GM12878 (cell line): ENCODE measurements at regions not wholly inside any gene's neighbourhood (a gene's known extent, or its start where the extent isn't known, plus 50 kb on each side); places are given as distances from the start of the nearest gene placed in this dataset.

Source experiments
- ATAC-seq: fragments of 200-7000 bp; cut with Tn5 transposase; 3 replicates; pipeline ENCODE4 v1.9.1; 2020; ENCODE audit warnings: mild to moderate bottlenecking, moderate library complexity
- BruUV-seq: library from RNA; stranded (reverse); fragments of 400-500 nt; replicated peaks from 2 replicates; lab custom pipeline; 2021; lab: Mats Ljungman, UMichigan
- CTCF ChIA-PET: fragments of 300-600 bp; sonication (Branson Sonifier 250); formaldehyde crosslinking; extraction: SDS; loops from one replicate; lab custom pipeline; 2021; ENCODE audit warnings: inconsistent platforms; lab: Yijun Ruan, JAX
- POLR2A ChIA-PET: fragments of 350-600 bp; formaldehyde crosslinking; extraction: SDS; loops from one replicate; lab custom pipeline; 2021; ENCODE audit warnings: inconsistent platforms; lab: Charles Lee
- RAD21 ChIA-PET: fragments of 300-600 bp; sonication (Branson Sonifier 250); formaldehyde crosslinking; loops from one replicate; lab custom pipeline; 2023; ENCODE audit warnings: antibody characterized with exemption; ENCODE audit not compliant: unreplicated experiment; lab: Charles Lee
- SMC1A ChIA-PET: fragments of 300-600 bp; sonication (Branson Sonifier 250); formaldehyde crosslinking; loops from one replicate; lab custom pipeline; 2023; ENCODE audit not compliant: unreplicated experiment, uncharacterized antibody; lab: Charles Lee
- DNase-seq: peaks from one replicate; pipeline ENCODE4 v3.0.0-alpha.2; 2011; ENCODE audit warnings: low read depth, low spot score
- FAIRE-seq: peaks from 3 replicates; lab custom pipeline; 2011; peaks lifted over from hg19 to GRCh38; lab: Jason Lieb, UNC
- H2AFZ ChIP-seq: 2 replicates; pipeline ENCODE4 v1.6.0; 2011; ENCODE audit warnings: low read depth, low read length, control low read depth; ENCODE audit not compliant: control insufficient read depth
- H3K27ac ChIP-seq: 2 replicates; pipeline ENCODE4 v1.5.1; 2011; ENCODE audit warnings: control low read depth; ENCODE audit not compliant: control insufficient read depth, insufficient read depth
- H3K27me3 ChIP-seq, 2 experiments: replicated peaks in 1 of 2; 2 replicates each; pipeline versions ENCODE4 v1.6.0 to v1.6.1; 2011; ENCODE audit warnings: low read length in 1 of 2; ENCODE audit not compliant: control insufficient read depth in 2 of 2, insufficient read depth in 2 of 2
- H3K36me3 ChIP-seq, 2 experiments: 2 replicates each; pipeline ENCODE4 v1.5.1; 2011; ENCODE audit warnings: low read length in 1 of 2; ENCODE audit not compliant: control insufficient read depth in 2 of 2, insufficient read depth in 2 of 2
- H3K4me1 ChIP-seq: 2 replicates; pipeline ENCODE4 v1.6.1; 2011; ENCODE audit warnings: mild to moderate bottlenecking, low read length, moderate library complexity, mixed read lengths; ENCODE audit not compliant: control insufficient read depth, insufficient read depth
- H3K4me2 ChIP-seq: 2 replicates; pipeline ENCODE4 v1.6.0; 2011; ENCODE audit warnings: control low read depth; ENCODE audit not compliant: control insufficient read depth, insufficient read depth
- H3K4me3 ChIP-seq: fragments of 200-600 bp; sonication (generic); 2 replicates; pipeline ENCODE4 v1.5.1; 2016
- H3K79me2 ChIP-seq: 2 replicates; pipeline ENCODE4 v1.6.0; 2011; ENCODE audit warnings: low read length; ENCODE audit not compliant: control insufficient read depth, insufficient read depth
- H3K9ac ChIP-seq: 2 replicates; pipeline ENCODE4 v1.8.0; 2011; ENCODE audit warnings: low read length, control low read depth, mixed read lengths; ENCODE audit not compliant: control insufficient read depth, insufficient read depth
- H3K9me3 ChIP-seq: replicated peaks from 3 replicates; pipeline ENCODE4 v1.5.1; 2011; ENCODE audit warnings: mild to moderate bottlenecking, low read length; ENCODE audit not compliant: control insufficient read depth, insufficient read depth
- H4K20me1 ChIP-seq: 2 replicates; pipeline ENCODE4 v1.6.0; 2011; ENCODE audit not compliant: control insufficient read depth, insufficient read depth
- EZH2 ChIP-seq: IDR thresholded peaks from 2 replicates; pipeline ENCODE4 v1.6.1; 2012; ENCODE audit warnings: low read depth, mild to moderate bottlenecking, control low read depth, inconsistent platforms, low read length, borderline replicate concordance; ENCODE audit not compliant: control insufficient read depth
- HDAC2 ChIP-seq: fragments of 200-600 bp; sonication (generic); IDR thresholded peaks from 2 replicates; pipeline ENCODE4 v1.6.1; 2017
- IRF5 ChIP-seq: fragments of 450-650 bp; IDR thresholded peaks from 2 replicates; pipeline ENCODE4 v1.6.1; 2017; ENCODE audit warnings: borderline replicate concordance
- JUNB ChIP-seq: IDR thresholded peaks from 2 replicates; pipeline ENCODE4 v1.6.1; 2016; ENCODE audit warnings: antibody characterized with exemption, mild to moderate bottlenecking
- MEF2A ChIP-seq: IDR thresholded peaks from 2 replicates; pipeline ENCODE4 v1.6.1; 2011; ENCODE audit warnings: low read depth, mild to moderate bottlenecking, low read length, moderate library complexity; ENCODE audit not compliant: insufficient read depth
- MTA3 ChIP-seq: IDR thresholded peaks from 2 replicates; pipeline ENCODE4 v1.6.1; 2012; ENCODE audit warnings: low read length, inconsistent platforms, borderline replicate concordance
- NBN ChIP-seq: fragments of 450-650 bp; IDR thresholded peaks from 2 replicates; pipeline ENCODE4 v1.6.1; 2016
- SMAD1 ChIP-seq: fragments of 450-650 bp; IDR thresholded peaks from 2 replicates; pipeline ENCODE4 v1.6.1; 2018; ENCODE audit warnings: mild to moderate bottlenecking, low read depth; ENCODE audit not compliant: partially characterized antibody
- ZNF274 ChIP-seq: IDR thresholded peaks from one replicate; pipeline ENCODE4 v1.8.0; 2011; ENCODE audit not compliant: insufficient read length, insufficient read depth
- in situ Hi-C: fragments of 300-500 bp; cut with MboI; formaldehyde crosslinking; loops from 9 replicates; pipeline ENCODE4 v1.14.3; 2018; ENCODE audit warnings: mixed read lengths
- intact Hi-C: fragments of 100-400 bp; cut with micrococcal nuclease; formaldehyde crosslinking; loops from one replicate; pipeline ENCODE4 v1.14.2; 2022; ENCODE audit not compliant: unreplicated experiment
- TF ChIP-seq, protein P1 (sequence below): fragments of 450-650 bp; IDR thresholded peaks from 2 replicates; pipeline ENCODE4 v1.6.1; 2017; ENCODE audit warnings: mild to moderate bottlenecking, moderate library complexity

DNA sequence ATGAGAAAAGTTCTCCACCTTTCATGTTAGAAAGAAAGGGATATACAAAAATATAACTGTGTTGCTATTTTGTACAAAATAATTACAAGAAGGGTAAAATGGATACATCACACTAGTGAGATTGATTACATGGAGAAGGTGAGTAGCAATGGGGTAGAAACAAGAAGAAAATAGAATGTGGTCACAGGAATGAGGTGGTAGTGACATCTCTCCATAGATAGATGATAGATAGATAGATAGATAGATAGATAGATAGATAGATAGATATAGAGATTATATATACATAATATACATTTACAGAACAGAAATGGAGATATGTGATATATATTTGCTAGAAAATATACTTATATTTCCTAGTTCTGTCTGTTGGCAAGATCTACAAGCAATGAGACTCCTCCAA is 95.3 kb upstream of the RGPD4 start:
- Histone ChIP-seq H2AFZ (no peak overlapping the region), H3K4me3 (no peak overlapping the region), H3K4me2 (no peak overlapping the region), H3K27ac (no peak overlapping the region), H3K4me1 (no peaks in the 10 kb centered on the region), H3K9ac (no peak overlapping the region), H3K79me2 (no peaks in the 10 kb centered on the region), H3K36me3 (no peaks in the 10 kb centered on the region), H3K9me3 (no peaks in the 10 kb centered on the region), H4K20me1 (no peaks in the 10 kb centered on the region), H3K27me3 (no peaks in the 10 kb centered on the region)
- ChIA-PET POLR2A (no interaction called here), SMC1A (no interaction called here), CTCF (no interaction called here), RAD21 (no interaction called here)
- intact Hi-C loops, result no loop called here
- no TSS peak for BruUV-seq
- in situ Hi-C loops, result no loop called here
- ATAC-seq, result no peak
- DNase-seq, result no peak
- no peak for FAIRE-seq
- TF ChIP-seq MEF2A, result no peak
- TF ChIP-seq HDAC2, result no peak
- no peak for TF ChIP-seq JUNB
- no peak for TF ChIP-seq ZNF274
- no peak for TF ChIP-seq IRF5
- TF ChIP-seq NBN, result no peak
- no peak for TF ChIP-seq EZH2
- no peak for TF ChIP-seq MTA3
- no peak for TF ChIP-seq SMAD1
- TF ChIP-seq, protein P1, sequence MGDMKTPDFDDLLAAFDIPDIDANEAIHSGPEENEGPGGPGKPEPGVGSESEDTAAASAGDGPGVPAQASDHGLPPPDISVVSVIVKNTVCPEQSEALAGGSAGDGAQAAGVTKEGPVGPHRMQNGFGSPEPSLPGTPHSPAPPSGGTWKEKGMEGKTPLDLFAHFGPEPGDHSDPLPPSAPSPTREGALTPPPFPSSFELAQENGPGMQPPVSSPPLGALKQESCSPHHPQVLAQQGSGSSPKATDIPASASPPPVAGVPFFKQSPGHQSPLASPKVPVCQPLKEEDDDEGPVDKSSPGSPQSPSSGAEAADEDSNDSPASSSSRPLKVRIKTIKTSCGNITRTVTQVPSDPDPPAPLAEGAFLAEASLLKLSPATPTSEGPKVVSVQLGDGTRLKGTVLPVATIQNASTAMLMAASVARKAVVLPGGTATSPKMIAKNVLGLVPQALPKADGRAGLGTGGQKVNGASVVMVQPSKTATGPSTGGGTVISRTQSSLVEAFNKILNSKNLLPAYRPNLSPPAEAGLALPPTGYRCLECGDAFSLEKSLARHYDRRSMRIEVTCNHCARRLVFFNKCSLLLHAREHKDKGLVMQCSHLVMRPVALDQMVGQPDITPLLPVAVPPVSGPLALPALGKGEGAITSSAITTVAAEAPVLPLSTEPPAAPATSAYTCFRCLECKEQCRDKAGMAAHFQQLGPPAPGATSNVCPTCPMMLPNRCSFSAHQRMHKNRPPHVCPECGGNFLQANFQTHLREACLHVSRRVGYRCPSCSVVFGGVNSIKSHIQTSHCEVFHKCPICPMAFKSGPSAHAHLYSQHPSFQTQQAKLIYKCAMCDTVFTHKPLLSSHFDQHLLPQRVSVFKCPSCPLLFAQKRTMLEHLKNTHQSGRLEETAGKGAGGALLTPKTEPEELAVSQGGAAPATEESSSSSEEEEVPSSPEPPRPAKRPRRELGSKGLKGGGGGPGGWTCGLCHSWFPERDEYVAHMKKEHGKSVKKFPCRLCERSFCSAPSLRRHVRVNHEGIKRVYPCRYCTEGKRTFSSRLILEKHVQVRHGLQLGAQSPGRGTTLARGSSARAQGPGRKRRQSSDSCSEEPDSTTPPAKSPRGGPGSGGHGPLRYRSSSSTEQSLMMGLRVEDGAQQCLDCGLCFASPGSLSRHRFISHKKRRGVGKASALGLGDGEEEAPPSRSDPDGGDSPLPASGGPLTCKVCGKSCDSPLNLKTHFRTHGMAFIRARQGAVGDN, result no peak
